Neural cell (in vitro differentiated cells): ENCODE measurements at regions not wholly inside any gene's neighbourhood (a gene's known extent, or its start where the extent isn't known, plus 50 kb on each side); places are given as distances from the start of the nearest gene placed in this dataset.

Experiments
- H2AFZ ChIP-seq: fragments of 200-600, 300-800 bp; sonication (generic), shearing (Covaris generic); 2 replicates; pipeline ENCODE4 v1.6.0; 2014; ENCODE audit warnings: low read depth, mild to moderate bottlenecking, antibody characterized with exemption, low read length, moderate library complexity
- H3F3A ChIP-seq: fragments of 200-600 bp; shearing (Covaris generic); 2 replicates; pipeline ENCODE4 v1.6.1; 2016; ENCODE audit warnings: mild to moderate bottlenecking, moderate library complexity, mixed read lengths, antibody characterized with exemption, low read length; ENCODE audit not compliant: insufficient read depth, poor library complexity, severe bottlenecking
- H3K27ac ChIP-seq: fragments of 200-600, 300-800 bp; sonication (generic), shearing (Covaris generic); 2 replicates; pipeline ENCODE4 v1.5.1; 2014; ENCODE audit warnings: mild to moderate bottlenecking, low read length, moderate library complexity
- H3K27me3 ChIP-seq: fragments of 300-800, 200-600 bp; sonication (generic), shearing (Covaris generic); 2 replicates; pipeline ENCODE4 v1.6.0; 2014; ENCODE audit warnings: mild to moderate bottlenecking, low read depth, low read length, moderate library complexity; ENCODE audit not compliant: insufficient read depth
- H3K36me3 ChIP-seq: fragments of 300-800, 200-600 bp; sonication (generic), shearing (Covaris generic); 2 replicates; pipeline ENCODE4 v1.5.1; 2014; ENCODE audit warnings: mild to moderate bottlenecking, antibody characterized with exemption, low read length, moderate library complexity; ENCODE audit not compliant: insufficient read depth
- H3K4me2 ChIP-seq: fragments of 300-800, 200-600 bp; sonication (generic), shearing (Covaris generic); 2 replicates; pipeline ENCODE4 v1.6.0; 2014; ENCODE audit warnings: mild to moderate bottlenecking, low read length
- H3K4me3 ChIP-seq: fragments of 300-800, 200-600 bp; sonication (generic), shearing (Covaris generic); 2 replicates; pipeline ENCODE4 v1.5.1; 2014; ENCODE audit warnings: mild to moderate bottlenecking, low read length, moderate library complexity
- H3K79me2 ChIP-seq: fragments of 200-600 bp; shearing (Covaris generic); replicated peaks from 2 replicates; pipeline ENCODE4 v1.6.0; 2014; ENCODE audit warnings: mild to moderate bottlenecking, low read length, moderate library complexity; ENCODE audit not compliant: insufficient read depth
- H3K9ac ChIP-seq: fragments of 300-800, 200-600 bp; sonication (generic), shearing (Covaris generic); 2 replicates; pipeline ENCODE4 v1.6.1; 2016; ENCODE audit warnings: mild to moderate bottlenecking, low read length, mixed read lengths
- H3K9me2 ChIP-seq: fragments of 200-600 bp; shearing (Covaris generic); 2 replicates; pipeline ENCODE4 v1.6.1; 2016; ENCODE audit warnings: mild to moderate bottlenecking, low read length, mixed read lengths; ENCODE audit not compliant: insufficient read depth
- H3K9me3 ChIP-seq: fragments of 200-600, 300-800 bp; sonication (generic), shearing (Covaris generic); 2 replicates; pipeline ENCODE4 v1.6.1; 2016; ENCODE audit warnings: mild to moderate bottlenecking, mixed run types, low read length, moderate library complexity, mixed read lengths
- H4K20me1 ChIP-seq: fragments of 200-600 bp; shearing (Covaris generic); 2 replicates; pipeline ENCODE4 v1.6.1; 2016; ENCODE audit warnings: mild to moderate bottlenecking, mixed run types; ENCODE audit not compliant: insufficient read depth
- CTCF ChIP-seq: fragments of 450-650 bp; IDR thresholded peaks from 2 replicates; pipeline ENCODE4 v1.5.1; 2014; ENCODE audit warnings: antibody characterized with exemption, mild to moderate bottlenecking, moderate library complexity; ENCODE audit not compliant: poor library complexity, severe bottlenecking
- EP300 ChIP-seq: fragments of 450-650 bp; conservative IDR thresholded peaks from 2 replicates; pipeline ENCODE4 v1.6.1; 2014; ENCODE audit warnings: antibody characterized with exemption, mild to moderate bottlenecking, moderate library complexity; ENCODE audit not compliant: poor library complexity, severe bottlenecking
- EZH2 ChIP-seq: fragments of 200-600, 300-800 bp; shearing (Covaris generic), sonication (generic); IDR thresholded peaks from 2 replicates; pipeline ENCODE4 v1.6.1; 2014; ENCODE audit warnings: antibody characterized with exemption, low read length, borderline replicate concordance, mild to moderate bottlenecking; ENCODE audit not compliant: insufficient read depth, poor library complexity, severe bottlenecking
- POLR2AphosphoS5 ChIP-seq: IDR thresholded peaks from 2 replicates; pipeline ENCODE4 v1.6.1; 2012
- RAD21 ChIP-seq: fragments of 450-650 bp; conservative IDR thresholded peaks from 2 replicates; pipeline ENCODE4 v1.6.1; 2014; ENCODE audit warnings: antibody characterized with exemption, mild to moderate bottlenecking, moderate library complexity
- SMC3 ChIP-seq: fragments of 450-650 bp; conservative IDR thresholded peaks from 2 replicates; pipeline ENCODE4 v1.6.1; 2014; ENCODE audit warnings: antibody characterized with exemption, mild to moderate bottlenecking, moderate library complexity; ENCODE audit not compliant: poor library complexity
- small RNA-seq, 3 experiments: library from RNA; depleted of rRNA; stranded (forward); fragments of <200 nt; gene quantifications; one replicate each; pipeline ENCODE3, GENCODE V24; 2012
- TF ChIP-seq, protein P1 (sequence below): IDR thresholded peaks from 2 replicates; pipeline ENCODE4 v1.6.1; 2012; ENCODE audit warnings: borderline replicate concordance

DNA sequence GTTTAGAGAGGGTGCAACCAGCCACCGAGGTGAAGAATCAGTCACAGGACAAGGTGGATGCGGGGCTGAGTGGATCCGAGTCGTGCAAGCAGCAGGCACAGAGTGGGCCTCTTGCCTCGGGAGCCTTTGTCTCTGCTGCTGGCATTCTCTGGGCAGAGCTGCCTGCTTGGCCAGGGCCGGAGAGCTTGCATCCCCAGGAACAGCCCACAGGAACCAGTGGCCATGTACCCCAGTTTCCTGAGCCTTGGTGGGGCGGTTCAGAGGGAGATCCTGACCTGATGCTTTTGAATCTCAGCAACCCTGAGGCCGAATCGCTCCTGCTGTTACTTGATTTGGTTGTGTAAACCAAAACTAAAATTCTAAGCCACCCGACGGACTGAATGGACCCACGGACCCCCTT is 50.1 kb upstream of the EIF5 start:
- Histone ChIP-seq H2AFZ (no peak overlapping the region), H4K20me1 (no peaks in the 10 kb centered on the region), H3K36me3 (no peaks in the 10 kb centered on the region), H3K9me2 (no peaks in the 10 kb centered on the region), H3K27me3 (peaks cover 16% of the 10 kb centered on the region), H3K79me2 (no peaks in the 10 kb centered on the region), H3K4me2 (no peak overlapping the region), H3F3A (no peaks in the 10 kb centered on the region), H3K9ac (no peak overlapping the region), H3K4me3 (no peak overlapping the region), H3K9me3 (peaks cover 4% of the 10 kb centered on the region), H3K27ac (no peak overlapping the region)
- TF ChIP-seq POLR2AphosphoS5 (no peak), EZH2 (no peak), CTCF (no peak), RAD21 (no peak), SMC3 (no peak), EP300 (no peak)
- TF ChIP-seq, protein P1, sequence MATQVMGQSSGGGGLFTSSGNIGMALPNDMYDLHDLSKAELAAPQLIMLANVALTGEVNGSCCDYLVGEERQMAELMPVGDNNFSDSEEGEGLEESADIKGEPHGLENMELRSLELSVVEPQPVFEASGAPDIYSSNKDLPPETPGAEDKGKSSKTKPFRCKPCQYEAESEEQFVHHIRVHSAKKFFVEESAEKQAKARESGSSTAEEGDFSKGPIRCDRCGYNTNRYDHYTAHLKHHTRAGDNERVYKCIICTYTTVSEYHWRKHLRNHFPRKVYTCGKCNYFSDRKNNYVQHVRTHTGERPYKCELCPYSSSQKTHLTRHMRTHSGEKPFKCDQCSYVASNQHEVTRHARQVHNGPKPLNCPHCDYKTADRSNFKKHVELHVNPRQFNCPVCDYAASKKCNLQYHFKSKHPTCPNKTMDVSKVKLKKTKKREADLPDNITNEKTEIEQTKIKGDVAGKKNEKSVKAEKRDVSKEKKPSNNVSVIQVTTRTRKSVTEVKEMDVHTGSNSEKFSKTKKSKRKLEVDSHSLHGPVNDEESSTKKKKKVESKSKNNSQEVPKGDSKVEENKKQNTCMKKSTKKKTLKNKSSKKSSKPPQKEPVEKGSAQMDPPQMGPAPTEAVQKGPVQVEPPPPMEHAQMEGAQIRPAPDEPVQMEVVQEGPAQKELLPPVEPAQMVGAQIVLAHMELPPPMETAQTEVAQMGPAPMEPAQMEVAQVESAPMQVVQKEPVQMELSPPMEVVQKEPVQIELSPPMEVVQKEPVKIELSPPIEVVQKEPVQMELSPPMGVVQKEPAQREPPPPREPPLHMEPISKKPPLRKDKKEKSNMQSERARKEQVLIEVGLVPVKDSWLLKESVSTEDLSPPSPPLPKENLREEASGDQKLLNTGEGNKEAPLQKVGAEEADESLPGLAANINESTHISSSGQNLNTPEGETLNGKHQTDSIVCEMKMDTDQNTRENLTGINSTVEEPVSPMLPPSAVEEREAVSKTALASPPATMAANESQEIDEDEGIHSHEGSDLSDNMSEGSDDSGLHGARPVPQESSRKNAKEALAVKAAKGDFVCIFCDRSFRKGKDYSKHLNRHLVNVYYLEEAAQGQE: no peak

Small RNAs in the stretch of these regions (small RNA-seq; reads per million reads assigned to genes)
- gene AL161669.2: 0 reads per million in 3 experiments
